HL-60 (cell line): ENCODE measurements at regions not wholly inside any gene's neighbourhood (a gene's known extent, or its start where the extent isn't known, plus 50 kb on each side); places are given as distances from the start of the nearest gene placed in this dataset.

Experiments used
- DNase-seq, 2 experiments: peaks; one replicate each; pipeline ENCODE4 v3.0.0-alpha.2; 2010 to 2020; ENCODE audit warnings: low read depth in 1 of 2, low spot score in 1 of 2
- H3K27ac ChIP-seq: fragments of 250-450 bp; sonication (Bioruptor Pico); replicated peaks from 2 replicates; pipeline ENCODE4 v1.5.1; 2020; ENCODE audit warnings: mild to moderate bottlenecking, moderate library complexity
- H3K27me3 ChIP-seq: fragments of 250-450 bp; sonication (Bioruptor Pico); 2 replicates; pipeline ENCODE4 v1.5.1; 2021; ENCODE audit warnings: mild to moderate bottlenecking, moderate library complexity; ENCODE audit not compliant: insufficient read depth, poor library complexity, severe bottlenecking
- H3K4me3 ChIP-seq: replicated peaks from 2 replicates; pipeline ENCODE4 v1.5.1; 2011; ENCODE audit warnings: mild to moderate bottlenecking, control low read depth, low read length; ENCODE audit not compliant: insufficient read depth
- GABPA ChIP-seq: IDR thresholded peaks from 2 replicates; pipeline ENCODE4 v1.6.1; 2012; ENCODE audit warnings: low read depth
- POLR2AphosphoS5 ChIP-seq: IDR thresholded peaks from 2 replicates; pipeline ENCODE4 v1.6.1; 2012; ENCODE audit warnings: low read depth
- SPI1 ChIP-seq: IDR thresholded peaks from 2 replicates; pipeline ENCODE4 v1.6.1; 2012; ENCODE audit warnings: low read depth, mild to moderate bottlenecking, borderline replicate concordance
- TF ChIP-seq, protein P1 (sequence below): IDR thresholded peaks from one replicate; pipeline ENCODE4 v1.5.1; 2011; ENCODE audit warnings: low read length, control low read depth, inconsistent platforms; ENCODE audit not compliant: insufficient read depth
- TF ChIP-seq, protein P2 (sequence below): IDR thresholded peaks from 2 replicates; pipeline ENCODE4 v1.6.1; 2012; ENCODE audit warnings: low read depth; ENCODE audit not compliant: insufficient replicate concordance

DNA sequence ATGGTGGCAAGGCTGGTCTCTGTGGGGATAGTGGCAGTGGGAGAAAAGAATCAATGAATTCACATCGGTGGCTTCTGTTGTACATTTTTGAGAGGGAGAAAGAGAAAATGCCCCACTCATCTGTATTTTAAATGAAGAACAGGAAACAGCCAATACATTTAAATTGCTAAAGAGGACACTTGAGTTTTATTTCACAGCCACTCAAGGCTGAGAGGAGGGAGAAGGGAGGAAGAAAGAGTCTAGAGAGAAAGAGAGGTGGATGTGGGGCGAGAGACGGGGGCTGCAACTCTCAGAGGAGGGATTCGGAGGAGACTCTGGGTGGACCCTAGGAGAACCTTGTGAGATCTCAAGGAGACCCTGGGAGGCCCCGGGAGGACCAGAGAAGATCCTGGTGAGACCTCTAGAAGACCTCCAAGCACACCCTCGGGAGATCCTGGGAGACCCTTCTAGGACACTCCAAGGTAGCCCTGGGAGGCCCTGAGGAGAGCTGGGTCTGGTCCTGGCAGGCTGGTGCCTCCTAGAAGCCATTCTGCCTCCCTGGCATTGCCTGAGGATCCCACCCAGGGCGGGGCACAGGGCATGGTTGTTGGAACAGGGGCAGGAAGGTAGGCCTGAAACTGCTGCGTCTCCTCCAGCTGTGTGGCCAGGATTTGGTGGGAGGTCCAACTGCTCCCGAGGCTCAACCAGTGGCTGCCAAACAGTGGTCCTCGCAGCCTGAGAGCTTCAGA lies 91.0 kb upstream of the SHISAL1 start:
- no peak for TF ChIP-seq POLR2AphosphoS5
- no peak for TF ChIP-seq SPI1
- TF ChIP-seq, protein P1, sequence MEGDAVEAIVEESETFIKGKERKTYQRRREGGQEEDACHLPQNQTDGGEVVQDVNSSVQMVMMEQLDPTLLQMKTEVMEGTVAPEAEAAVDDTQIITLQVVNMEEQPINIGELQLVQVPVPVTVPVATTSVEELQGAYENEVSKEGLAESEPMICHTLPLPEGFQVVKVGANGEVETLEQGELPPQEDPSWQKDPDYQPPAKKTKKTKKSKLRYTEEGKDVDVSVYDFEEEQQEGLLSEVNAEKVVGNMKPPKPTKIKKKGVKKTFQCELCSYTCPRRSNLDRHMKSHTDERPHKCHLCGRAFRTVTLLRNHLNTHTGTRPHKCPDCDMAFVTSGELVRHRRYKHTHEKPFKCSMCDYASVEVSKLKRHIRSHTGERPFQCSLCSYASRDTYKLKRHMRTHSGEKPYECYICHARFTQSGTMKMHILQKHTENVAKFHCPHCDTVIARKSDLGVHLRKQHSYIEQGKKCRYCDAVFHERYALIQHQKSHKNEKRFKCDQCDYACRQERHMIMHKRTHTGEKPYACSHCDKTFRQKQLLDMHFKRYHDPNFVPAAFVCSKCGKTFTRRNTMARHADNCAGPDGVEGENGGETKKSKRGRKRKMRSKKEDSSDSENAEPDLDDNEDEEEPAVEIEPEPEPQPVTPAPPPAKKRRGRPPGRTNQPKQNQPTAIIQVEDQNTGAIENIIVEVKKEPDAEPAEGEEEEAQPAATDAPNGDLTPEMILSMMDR, result no peak
- TF ChIP-seq, protein P2, sequence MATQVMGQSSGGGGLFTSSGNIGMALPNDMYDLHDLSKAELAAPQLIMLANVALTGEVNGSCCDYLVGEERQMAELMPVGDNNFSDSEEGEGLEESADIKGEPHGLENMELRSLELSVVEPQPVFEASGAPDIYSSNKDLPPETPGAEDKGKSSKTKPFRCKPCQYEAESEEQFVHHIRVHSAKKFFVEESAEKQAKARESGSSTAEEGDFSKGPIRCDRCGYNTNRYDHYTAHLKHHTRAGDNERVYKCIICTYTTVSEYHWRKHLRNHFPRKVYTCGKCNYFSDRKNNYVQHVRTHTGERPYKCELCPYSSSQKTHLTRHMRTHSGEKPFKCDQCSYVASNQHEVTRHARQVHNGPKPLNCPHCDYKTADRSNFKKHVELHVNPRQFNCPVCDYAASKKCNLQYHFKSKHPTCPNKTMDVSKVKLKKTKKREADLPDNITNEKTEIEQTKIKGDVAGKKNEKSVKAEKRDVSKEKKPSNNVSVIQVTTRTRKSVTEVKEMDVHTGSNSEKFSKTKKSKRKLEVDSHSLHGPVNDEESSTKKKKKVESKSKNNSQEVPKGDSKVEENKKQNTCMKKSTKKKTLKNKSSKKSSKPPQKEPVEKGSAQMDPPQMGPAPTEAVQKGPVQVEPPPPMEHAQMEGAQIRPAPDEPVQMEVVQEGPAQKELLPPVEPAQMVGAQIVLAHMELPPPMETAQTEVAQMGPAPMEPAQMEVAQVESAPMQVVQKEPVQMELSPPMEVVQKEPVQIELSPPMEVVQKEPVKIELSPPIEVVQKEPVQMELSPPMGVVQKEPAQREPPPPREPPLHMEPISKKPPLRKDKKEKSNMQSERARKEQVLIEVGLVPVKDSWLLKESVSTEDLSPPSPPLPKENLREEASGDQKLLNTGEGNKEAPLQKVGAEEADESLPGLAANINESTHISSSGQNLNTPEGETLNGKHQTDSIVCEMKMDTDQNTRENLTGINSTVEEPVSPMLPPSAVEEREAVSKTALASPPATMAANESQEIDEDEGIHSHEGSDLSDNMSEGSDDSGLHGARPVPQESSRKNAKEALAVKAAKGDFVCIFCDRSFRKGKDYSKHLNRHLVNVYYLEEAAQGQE, result no peak
- no peak for TF ChIP-seq GABPA
- no peak for DNase-seq
- Histone ChIP-seq H3K27ac (no peak overlapping the region), H3K27me3 (peaks cover 2% of the 10 kb centered on the region), H3K4me3 (no peak overlapping the region)

DNA sequence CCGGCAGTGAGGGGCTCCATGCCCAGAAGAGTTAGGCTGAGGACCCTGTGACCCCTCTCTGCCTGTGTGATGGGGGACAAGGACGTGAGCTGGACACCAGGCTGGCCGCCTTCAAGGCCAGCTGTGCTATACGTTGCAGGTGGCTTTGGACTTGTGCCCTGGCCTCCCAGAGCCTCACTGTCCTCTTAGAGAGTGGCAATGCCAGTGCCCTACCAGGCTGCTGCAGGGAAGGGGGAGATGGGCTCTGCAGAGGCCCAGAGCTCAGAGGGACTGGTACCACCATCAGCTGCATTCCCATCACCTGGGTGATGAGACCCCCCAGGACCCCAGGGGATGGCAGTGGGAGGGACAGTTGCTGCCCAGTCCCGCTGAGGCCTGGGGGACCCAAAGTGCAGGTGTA lies 90.4 kb upstream of the SHISAL1 start:
- H3K4me3 ChIP-seq, result no peak overlapping the region
- no peak overlapping the region for H3K27ac ChIP-seq
- H3K27me3 ChIP-seq, result peaks cover 2% of the 10 kb centered on the region
- TF ChIP-seq POLR2AphosphoS5 (no peak), GABPA (no peak), SPI1 (no peak)
- TF ChIP-seq, protein P2, result no peak
- TF ChIP-seq, protein P1, result no peak
- no peak for DNase-seq

DNA sequence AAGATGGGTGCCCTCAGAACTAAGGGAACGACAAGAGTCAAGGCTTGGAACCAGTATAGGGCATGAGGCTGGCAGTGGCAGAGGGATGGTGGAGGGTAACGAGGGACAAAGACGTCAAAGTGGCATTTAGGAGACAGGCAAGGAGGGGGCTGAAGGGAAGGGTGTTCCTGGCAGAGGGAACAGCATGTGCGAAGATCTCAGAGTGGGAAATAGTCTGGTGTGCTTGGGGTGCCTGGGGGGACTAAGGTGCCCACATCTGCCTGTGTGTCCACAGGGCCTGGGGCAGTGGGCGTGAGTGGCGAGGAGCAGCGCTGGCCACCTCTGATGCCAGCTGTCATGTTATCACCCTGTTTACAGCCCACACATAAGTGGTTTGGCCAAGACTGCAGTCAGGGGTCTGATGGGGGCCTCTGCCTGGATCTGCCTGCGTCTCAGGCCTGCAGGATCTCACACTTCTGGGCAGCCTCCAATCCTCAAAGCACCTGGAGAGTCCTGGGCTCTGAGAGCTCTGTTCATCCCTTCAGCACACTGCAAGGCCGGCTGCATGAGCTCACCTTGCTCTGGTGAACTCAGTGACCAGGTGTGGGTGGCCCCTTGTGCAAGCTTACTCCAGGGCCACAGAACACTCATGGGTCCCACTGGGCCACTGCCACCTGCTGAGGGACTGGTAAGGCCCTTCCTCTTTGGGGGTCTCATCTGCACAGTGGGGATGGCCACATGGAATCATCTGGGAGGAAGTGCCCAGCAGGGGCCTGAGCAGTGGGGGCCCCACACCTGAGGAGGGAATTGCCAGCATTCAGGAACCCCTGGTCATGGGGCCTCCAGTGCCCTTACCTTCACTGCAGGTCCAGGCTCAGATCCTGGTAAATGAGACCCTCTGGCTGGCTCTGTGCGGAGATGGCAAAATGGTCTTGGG lies 89.7 kb upstream of the SHISAL1 start:
- TF ChIP-seq POLR2AphosphoS5 (no peak), SPI1 (no peak)
- DNase-seq, result no peak
- no peak overlapping the region for H3K4me3 ChIP-seq
- no peak overlapping the region for H3K27ac ChIP-seq
- H3K27me3 ChIP-seq, result peaks cover 2% of the 10 kb centered on the region

DNA sequence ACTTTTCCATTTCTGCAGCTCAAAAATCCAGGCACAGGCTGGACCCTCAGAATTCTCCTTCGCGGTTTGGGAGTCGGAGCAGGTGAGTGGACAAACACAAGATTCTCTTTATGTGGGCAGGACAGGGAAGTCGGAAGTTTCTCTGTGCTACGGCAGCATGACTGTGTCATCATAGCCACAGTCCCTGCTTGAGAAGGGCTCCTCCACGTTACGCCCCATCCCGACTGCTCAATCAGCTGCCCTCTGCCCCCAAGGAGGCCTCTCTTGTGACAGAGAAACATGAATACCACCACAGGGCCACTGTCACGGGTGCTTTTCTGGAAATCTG lies 89.0 kb upstream of the SHISAL1 start:
- Histone ChIP-seq H3K27ac (no peak overlapping the region), H3K27me3 (peaks cover 2% of the 10 kb centered on the region), H3K4me3 (no peak overlapping the region)
- no peak for DNase-seq
- TF ChIP-seq, protein P2, result no peak
- no peak for TF ChIP-seq GABPA
- no peak for TF ChIP-seq SPI1
- TF ChIP-seq, protein P1, result no peak
- TF ChIP-seq POLR2AphosphoS5, result no peak
